SKM-1 (cell line): ENCODE measurements at regions not wholly inside any gene's neighbourhood (a gene's known extent, or its start where the extent isn't known, plus 50 kb on each side); places are given as distances from the start of the nearest gene placed in this dataset.

Source experiments
- DNase-seq: peaks from one replicate; lab custom pipeline; 2025; ENCODE audit not compliant: unreplicated experiment; lab: John Stamatoyannopoulos, UW

DNA sequence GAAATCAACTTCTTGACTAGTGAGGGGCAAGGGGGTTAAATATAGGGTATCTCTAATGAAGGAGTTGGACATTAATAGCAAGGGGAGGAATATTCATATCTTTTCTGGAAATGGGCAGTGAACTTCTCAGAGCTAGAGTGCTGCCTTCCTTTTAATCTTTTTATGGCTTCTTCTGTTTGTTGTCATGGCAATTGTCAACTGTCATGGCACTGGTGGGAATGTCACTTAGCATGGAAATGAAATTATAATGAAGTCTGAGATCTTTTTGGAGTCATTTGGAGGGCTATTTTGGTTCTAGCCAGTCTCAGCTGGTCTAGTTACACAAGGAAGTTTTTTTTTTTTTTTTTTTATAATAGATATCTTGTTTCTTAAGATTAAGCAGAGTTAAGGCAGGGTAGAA lies 250.2 kb downstream of the AASDHPPT start:
- DNase-seq = no peak

GRCh38 chr11:106329273-106330018 lies 252.0 kb downstream of the AASDHPPT start:
- no peak for DNase-seq

DNA sequence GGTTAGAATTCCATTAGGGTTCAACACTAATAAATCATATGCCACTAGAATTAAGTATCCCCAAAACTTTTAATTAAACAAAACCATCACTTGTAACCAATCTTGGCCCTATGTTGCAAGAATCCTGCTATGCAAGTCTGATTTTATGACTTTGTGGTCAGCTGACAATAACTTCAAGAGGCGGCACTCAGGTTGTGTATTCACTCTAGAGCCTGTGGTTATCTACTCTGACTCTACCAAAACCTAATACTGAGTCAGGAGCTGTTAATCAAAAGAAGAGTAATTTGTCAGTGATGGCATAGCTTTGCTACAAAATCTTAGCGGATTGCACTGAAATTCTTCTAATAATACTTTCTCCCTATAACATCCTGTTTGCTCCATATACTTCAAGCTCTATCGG lies 253.7 kb downstream of the AASDHPPT start:
- DNase-seq = no peak

DNA sequence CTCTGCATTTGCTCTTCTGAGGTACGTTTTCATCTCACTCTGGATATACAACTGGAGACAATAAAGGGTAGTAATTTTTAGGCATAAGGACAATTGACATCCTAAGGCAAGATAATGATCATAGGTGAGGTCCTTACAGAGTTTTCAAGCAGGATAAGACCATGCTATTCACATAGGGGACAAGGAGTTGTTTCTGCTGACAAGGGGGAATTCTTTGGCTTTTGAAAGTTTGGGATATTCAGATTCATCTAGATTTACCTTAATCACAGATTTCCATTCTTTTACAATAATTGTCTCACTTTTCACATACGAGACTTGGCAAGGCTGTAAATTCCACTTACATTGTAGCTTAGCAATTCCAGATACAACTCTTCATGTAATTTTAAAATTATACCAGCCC lies 256.2 kb downstream of the AASDHPPT start:
- DNase-seq = no peak

DNA sequence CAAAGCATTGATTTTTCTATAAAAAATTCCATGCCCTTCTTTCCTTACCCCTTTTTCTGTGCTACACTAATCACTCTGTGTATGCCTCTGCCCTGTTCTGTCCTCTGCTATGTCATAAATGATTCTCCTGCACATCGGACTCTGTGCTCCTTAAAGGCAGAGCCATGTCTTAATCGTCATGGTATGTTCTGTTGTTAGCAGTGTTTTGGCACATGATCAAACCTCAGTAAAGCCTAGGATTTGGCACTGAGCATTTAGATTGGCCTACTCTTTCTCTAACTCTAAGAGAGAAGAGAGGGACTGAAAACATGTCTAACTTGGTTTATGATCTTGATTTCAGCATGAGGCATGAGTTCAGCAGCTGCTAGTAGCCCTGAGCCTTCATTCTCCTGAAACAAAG lies 266.9 kb downstream of the AASDHPPT start:
- no peak for DNase-seq

GRCh38 chr11:106344966-106345365 lies 267.5 kb downstream of the AASDHPPT start:
- DNase-seq = no peak

- DNase-seq = no peak
These were observed 275.6 kb downstream of the AASDHPPT start for GRCh38 chr11:106353031-106353430.

- no peak for DNase-seq
These were observed 291.8 kb downstream of the AASDHPPT start for GRCh38 chr11:106369224-106369623.

DNA sequence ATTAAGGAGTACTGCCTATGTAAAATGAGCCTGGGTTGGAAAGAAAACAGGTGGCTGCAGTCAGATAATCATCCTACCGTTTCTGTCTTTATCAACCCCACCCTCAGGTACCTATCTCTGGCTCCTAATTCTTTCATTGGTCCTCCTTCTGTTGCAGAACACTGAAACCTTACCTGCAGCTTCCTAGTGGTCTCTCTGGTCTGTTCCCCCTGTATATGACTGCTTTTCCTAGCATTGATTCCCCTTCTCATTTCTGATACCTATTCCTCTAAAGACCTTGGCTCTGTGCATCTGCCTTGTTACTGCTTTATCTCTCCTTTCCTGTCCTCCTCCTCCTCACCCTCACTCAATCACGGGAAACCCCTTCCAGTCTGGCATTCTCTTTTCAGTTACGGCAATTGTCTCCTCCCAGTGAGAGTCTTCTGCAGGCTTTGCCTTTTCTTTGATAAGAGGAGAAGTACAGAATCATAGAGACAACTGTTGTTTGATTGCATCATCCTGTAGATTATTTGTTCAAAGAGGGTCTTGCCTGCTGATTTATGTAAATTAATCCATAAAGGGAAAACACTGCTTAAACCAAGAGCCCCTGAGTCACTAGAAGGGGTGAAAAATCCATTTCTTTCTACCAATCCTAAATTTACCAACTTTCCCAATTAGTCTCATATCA lies 301.2 kb downstream of the AASDHPPT start:
- DNase-seq = no peak

- DNase-seq = no peak
These were observed 301.8 kb downstream of the AASDHPPT start for GRCh38 chr11:106379265-106379664.

GRCh38 chr11:106379712-106380111 lies 302.2 kb downstream of the AASDHPPT start:
- no peak for DNase-seq

GRCh38 chr11:106381895-106382294 lies 304.4 kb downstream of the AASDHPPT start:
- DNase-seq = no peak

DNA sequence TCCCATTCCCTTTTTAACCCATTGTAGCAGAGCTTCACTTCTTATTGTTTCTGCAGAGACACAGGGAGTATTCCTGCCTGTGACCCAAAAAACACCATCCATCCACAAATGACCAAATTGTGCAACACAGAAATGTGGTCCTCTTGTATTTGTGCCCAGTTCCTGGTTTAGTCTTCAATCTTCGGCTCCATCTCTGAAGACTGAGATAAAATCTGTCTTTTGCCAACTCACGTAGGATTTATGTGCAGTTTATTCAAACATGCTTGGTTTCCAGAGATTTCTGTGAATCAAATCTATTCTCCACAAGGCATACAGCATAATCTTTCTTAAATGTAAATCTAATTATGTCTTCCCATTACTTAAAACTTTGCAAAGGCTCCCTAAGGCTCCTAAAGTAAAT lies 307.0 kb downstream of the AASDHPPT start:
- DNase-seq = no peak

GRCh38 chr11:106386519-106386918 lies 309.1 kb downstream of the AASDHPPT start:
- DNase-seq = no peak

- DNase-seq = no peak
These were observed 311.6 kb downstream of the AASDHPPT start for GRCh38 chr11:106389101-106389500.

DNA sequence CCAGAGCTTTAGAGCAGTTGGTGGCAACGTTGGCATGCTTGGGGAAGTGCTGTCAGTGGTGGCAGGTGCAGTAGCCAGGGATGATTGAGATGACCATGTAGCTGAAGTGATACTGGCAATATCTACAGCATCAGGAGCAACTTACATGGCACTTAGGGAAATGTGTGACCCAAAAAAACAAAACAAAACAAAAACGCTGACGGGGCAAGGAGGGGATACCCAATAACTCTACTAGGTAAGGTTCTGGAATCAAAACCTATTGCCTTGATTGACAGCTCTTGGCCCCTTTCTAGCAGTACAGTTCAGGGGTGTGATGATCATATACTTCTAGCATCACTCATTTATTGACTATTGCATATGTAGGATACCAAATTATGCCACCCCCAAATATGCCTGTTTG lies 312.6 kb downstream of the AASDHPPT start:
- DNase-seq = no peak

DNA sequence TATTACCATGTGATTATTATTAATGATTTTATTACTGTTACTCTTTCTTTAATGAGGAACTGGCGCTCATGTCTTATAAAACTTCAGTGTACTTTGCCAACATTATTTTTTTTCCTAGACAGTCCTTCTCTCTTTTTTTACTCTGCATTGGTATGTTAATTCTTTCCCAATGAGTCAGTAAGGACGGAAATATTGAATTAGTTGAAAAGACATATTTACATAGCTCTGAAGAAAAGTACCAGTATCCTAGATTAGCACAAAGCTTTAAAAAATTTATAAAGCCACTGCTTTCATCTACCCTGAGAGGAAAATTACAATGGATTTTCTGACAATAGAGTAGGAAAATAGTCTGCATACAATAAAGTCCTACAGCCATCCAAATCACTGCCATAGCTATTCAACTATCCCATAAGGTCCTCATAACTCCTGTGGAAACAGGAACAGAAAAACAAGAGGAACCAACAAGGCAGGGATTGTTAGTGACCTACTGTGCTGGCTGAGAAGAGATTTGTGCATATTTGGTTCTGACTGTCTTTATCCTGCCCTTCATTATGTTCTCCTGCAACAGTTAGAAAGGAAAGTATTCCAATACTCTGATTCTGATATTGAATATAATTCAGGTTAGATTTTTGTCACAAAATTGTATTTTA lies 314.4 kb downstream of the AASDHPPT start:
- no peak for DNase-seq

DNA sequence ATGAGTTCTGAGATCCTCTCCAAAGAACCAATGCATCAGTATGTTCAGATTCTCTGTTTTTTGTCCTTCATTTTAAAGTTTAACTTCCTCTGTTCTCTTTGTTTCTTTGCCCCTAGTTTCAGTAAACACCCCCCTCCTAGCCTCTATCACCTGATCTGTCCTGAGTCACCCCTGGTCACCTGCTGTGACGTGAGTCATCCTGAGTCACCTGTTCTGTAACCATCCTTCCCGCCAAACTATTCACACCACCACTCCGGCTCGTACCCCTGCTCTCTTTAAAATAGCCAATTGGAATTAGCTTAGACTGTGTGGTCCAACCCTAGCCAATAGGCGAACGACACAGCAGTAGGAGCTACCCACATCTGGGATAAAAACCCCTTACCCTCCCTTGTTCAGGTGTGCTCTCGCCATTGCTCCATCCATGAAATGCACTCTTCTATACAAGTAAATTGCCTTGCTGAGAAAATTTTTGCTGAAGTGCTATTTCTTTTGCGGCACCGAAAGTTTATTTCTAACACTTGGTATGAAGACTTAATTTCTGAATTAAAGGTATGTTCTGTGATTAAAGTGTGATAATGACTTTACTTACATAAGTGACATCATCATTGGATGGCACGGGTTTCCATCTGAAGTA lies 318.4 kb downstream of the AASDHPPT start:
- no peak for DNase-seq

- DNase-seq = no peak
These were observed 320.5 kb downstream of the AASDHPPT start for GRCh38 chr11:106397787-106398501.

GRCh38 chr11:106398502-106399075 lies 321.1 kb downstream of the AASDHPPT start:
- no peak for DNase-seq

DNA sequence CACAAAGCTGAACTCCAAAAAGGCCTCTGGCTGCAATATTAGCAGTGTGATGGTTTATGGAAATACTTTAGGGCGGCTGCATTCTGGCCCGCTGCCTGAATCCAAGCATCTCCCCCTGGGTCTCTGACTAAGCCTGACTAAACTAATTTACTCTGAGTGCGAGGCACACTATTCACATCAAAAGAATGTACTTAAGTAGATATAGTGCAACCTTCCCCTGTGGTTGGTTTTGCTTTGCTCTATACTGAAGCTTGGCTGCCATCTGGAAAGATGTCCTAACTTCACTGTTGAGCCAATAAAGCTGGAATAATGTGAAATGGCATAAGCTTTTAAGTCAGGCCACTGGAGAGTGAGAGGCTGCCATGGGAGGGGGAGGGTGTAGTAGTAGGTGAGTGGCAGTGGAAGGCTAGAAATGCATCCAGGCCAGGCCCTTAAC lies 321.6 kb downstream of the AASDHPPT start:
- DNase-seq = no peak
